HepG2 (cell line): ENCODE measurements at regions not wholly inside any gene's neighbourhood (a gene's known extent, or its start where the extent isn't known, plus 50 kb on each side); places are given as distances from the start of the nearest gene placed in this dataset.

ENCODE experiments used
- ASH2L ChIP-seq: fragments of 300-600, 200-600 bp; sonication (generic); IDR thresholded peaks from 2 replicates; pipeline ENCODE4 v1.7.0; 2017; ENCODE audit warnings: low read depth, mild to moderate bottlenecking, moderate library complexity, mixed read lengths, low read length; ENCODE audit not compliant: insufficient read length
- ATF3 ChIP-seq: sonication (generic); formaldehyde crosslinking; IDR thresholded peaks from 2 replicates; pipeline ENCODE4 v1.4.0; 2020; ENCODE audit warnings: missing genetic modification reagents
- CBX5 ChIP-seq: sonication (generic); formaldehyde crosslinking; IDR thresholded peaks from 2 replicates; pipeline ENCODE4 v1.4.0; 2020; ENCODE audit warnings: missing genetic modification reagents, borderline replicate concordance
- CCAR2 ChIP-seq: fragments of 200-400 bp; formaldehyde crosslinking; optimal IDR thresholded peaks from 2 replicates; pipeline ENCODE3; 2018; ENCODE audit warnings: low read depth, mild to moderate bottlenecking, low read length, moderate library complexity
- CTCF ChIP-seq: sonication (generic); formaldehyde crosslinking; IDR thresholded peaks from 2 replicates; pipeline ENCODE4 v1.5.0; 2020; ENCODE audit warnings: mild to moderate bottlenecking, missing genetic modification reagents, moderate library complexity
- KAT8 ChIP-seq: IDR thresholded peaks from 2 replicates; pipeline ENCODE4 v1.6.1; 2016; ENCODE audit warnings: missing genetic modification reagents, missing compliant biosample characterization
- MYPOP ChIP-seq: sonication (generic); formaldehyde crosslinking; IDR thresholded peaks from 2 replicates; pipeline ENCODE4 v1.8.1; 2023; ENCODE audit warnings: mild to moderate bottlenecking, moderate library complexity, missing genetic modification reagents
- NFIC ChIP-seq: IDR thresholded peaks from 2 replicates; pipeline ENCODE4 v1.6.1; 2012; ENCODE audit warnings: mild to moderate bottlenecking, low read length, inconsistent platforms
- PHF20 ChIP-seq: sonication (generic); formaldehyde crosslinking; IDR thresholded peaks from 2 replicates; pipeline ENCODE4 v1.5.0; 2020; ENCODE audit warnings: mild to moderate bottlenecking, missing genetic modification reagents
- ZBTB4 ChIP-seq: sonication (generic); formaldehyde crosslinking; IDR thresholded peaks from 2 replicates; pipeline ENCODE4 v1.4.0; 2020; ENCODE audit warnings: missing genetic modification reagents, mild to moderate bottlenecking, borderline replicate concordance
- ZNF407 ChIP-seq: sonication (generic); formaldehyde crosslinking; IDR thresholded peaks from one replicate; pipeline ENCODE4 v1.5.1; 2020; ENCODE audit warnings: mild to moderate bottlenecking, missing genetic modification reagents; ENCODE audit errors: not compliant biosample characterization

GRCh38 chr5:15004506-15004905, 132.9 kb upstream of the ANKH start:
- TF ChIP-seq ATF3 (no peak), CBX5 (no peak), NFIC (no peak), ZBTB4 (CRISPR knock-in tag) (no peak), CCAR2 (no peak), CTCF (no peak), PHF20 (no peak), MYPOP (CRISPR knock-in tag) (no peak), ZNF407 (CRISPR knock-in tag) (no peak), KAT8 (CRISPR knock-in tag) (no peak), ASH2L (no peak)
